B cell (primary cell): ENCODE measurements at regions not wholly inside any gene's neighbourhood (a gene's known extent, or its start where the extent isn't known, plus 50 kb on each side); places are given as distances from the start of the nearest gene placed in this dataset.

Source experiments
- ATAC-seq: fragments of 200-7000 bp; cut with Tn5 transposase; one replicate; pipeline ENCODE4 v1.10.0; 2021; ENCODE audit warnings: low read depth, mild to moderate bottlenecking, moderate number of reproducible peaks, moderate library complexity
- CTCF ChIA-PET: fragments of 350-600 bp; sonication (Branson Sonifier 250); formaldehyde crosslinking; loops from one replicate; lab custom pipeline; 2021; ENCODE audit warnings: antibody characterized with exemption, inconsistent platforms; lab: Charles Lee
- POLR2A ChIA-PET: fragments of 350-600 bp; sonication (Branson Sonifier 250); formaldehyde crosslinking; loops from one replicate; lab custom pipeline; 2021; ENCODE audit warnings: antibody characterized with exemption; lab: Charles Lee
- DNase-seq: peaks from one replicate; pipeline ENCODE4 v3.0.0; 2013
- H2AFZ ChIP-seq: 2 replicates; pipeline ENCODE4 v1.6.1; 2012; ENCODE audit warnings: mild to moderate bottlenecking, low read depth, low read length; ENCODE audit not compliant: insufficient read depth, poor library complexity, severe bottlenecking
- H3K27ac ChIP-seq, 2 donors: 1 replicate in 1 of 2; 2 replicates in 1 of 2; pipeline ENCODE4 v1.5.1; 2012 to 2013; ENCODE audit warnings: low read length in 2 of 2, mild to moderate bottlenecking in 2 of 2, moderate library complexity in 1 of 2
- H3K27me3 ChIP-seq, 4 experiments: fragments of 200-600 bp in 1 of 4; sonication (generic) in 1 of 4; replicated peaks in 1 of 4; 1 replicate in 2 of 4; 2 replicates in 2 of 4; pipeline versions ENCODE4 v1.6.1 to v1.7.0; 2013 to 2016; ENCODE audit warnings: low read length in 3 of 4, mild to moderate bottlenecking in 2 of 4, mixed read lengths in 1 of 4, moderate library complexity in 1 of 4; ENCODE audit not compliant: insufficient read depth in 4 of 4, control insufficient read depth in 3 of 4; ENCODE audit errors: control extremely low read depth in 1 of 4
- H3K36me3 ChIP-seq, 2 experiments: replicated peaks in 1 of 2; 1 replicate in 1 of 2; 2 replicates in 1 of 2; pipeline versions ENCODE4 v1.6.1 to v1.7.1; 2013; ENCODE audit warnings: low read length in 1 of 2; ENCODE audit not compliant: insufficient read depth in 2 of 2, control insufficient read depth in 1 of 2; ENCODE audit errors: control extremely low read depth in 1 of 2, extremely low read depth in 1 of 2
- H3K4me1 ChIP-seq, 2 donors: fragments of 200-600 bp in 1 of 2; sonication (generic) in 1 of 2; 1 replicate in 1 of 2; 2 replicates in 1 of 2; pipeline versions ENCODE4 v1.5.1 to v1.6.1; 2013 to 2017; ENCODE audit warnings: low read length in 2 of 2; ENCODE audit not compliant: control insufficient read depth in 2 of 2, insufficient read depth in 2 of 2
- H3K4me2 ChIP-seq: replicated peaks from 2 replicates; pipeline ENCODE3; 2012; ENCODE audit warnings: mild to moderate bottlenecking, low read depth, low read length; ENCODE audit not compliant: poor library complexity, severe bottlenecking
- H3K4me3 ChIP-seq, 5 experiments: fragments of 200-600 bp in 1 of 5; sonication (generic) in 1 of 5; 1 replicate in 3 of 5; 2 replicates in 2 of 5; pipeline versions ENCODE4 v1.5.1 to v1.7.0; 2011 to 2016; ENCODE audit warnings: low read length in 4 of 5, mild to moderate bottlenecking in 4 of 5, low read depth in 2 of 5, control low read depth in 1 of 5, moderate library complexity in 1 of 5; ENCODE audit not compliant: insufficient read depth in 1 of 5; ENCODE audit errors: control extremely low read depth in 1 of 5, extremely low read depth in 1 of 5
- H3K79me2 ChIP-seq: fragments of 200-600 bp; sonication (generic); one replicate; pipeline ENCODE4 v1.6.0; 2016; ENCODE audit warnings: low read length; ENCODE audit not compliant: control insufficient read depth, insufficient read depth
- H3K9ac ChIP-seq: fragments of 200-600 bp; sonication (generic); 2 replicates; pipeline ENCODE4 v1.6.1; 2017; ENCODE audit warnings: mild to moderate bottlenecking, low read length, moderate library complexity
- H3K9me3 ChIP-seq, 3 donors: one replicate each; pipeline versions ENCODE4 v1.6.1 to v1.7.1; 2013; ENCODE audit warnings: low read length in 2 of 3; ENCODE audit not compliant: control insufficient read depth in 2 of 3, insufficient read depth in 1 of 3; ENCODE audit errors: control extremely low read depth in 1 of 3
- H4K20me1 ChIP-seq: 2 replicates; pipeline ENCODE4 v1.6.0; 2012; ENCODE audit warnings: mild to moderate bottlenecking, low read length; ENCODE audit not compliant: insufficient read depth, control insufficient read depth, poor library complexity, severe bottlenecking
- H3K27ac Mint-ChIP-seq: one replicate; pipeline ENCODE4 v1.8.0; 2021; ENCODE audit warnings: mixed read lengths
- H3K27me3 Mint-ChIP-seq: one replicate; pipeline ENCODE4 v1.8.0; 2021; ENCODE audit warnings: mixed read lengths
- H3K4me1 Mint-ChIP-seq: one replicate; pipeline ENCODE4 v1.8.0; 2021; ENCODE audit warnings: mixed read lengths
- H3K4me3 Mint-ChIP-seq: one replicate; pipeline ENCODE4 v1.8.0; 2021; ENCODE audit warnings: mixed read lengths
- H3K9me3 Mint-ChIP-seq: one replicate; pipeline ENCODE4 v1.8.0; 2022; ENCODE audit warnings: mixed read lengths; ENCODE audit not compliant: insufficient read depth
- EZH2 ChIP-seq: IDR thresholded peaks from 2 replicates; pipeline ENCODE4 v1.6.1; 2012; ENCODE audit warnings: borderline replicate concordance, low read depth, mild to moderate bottlenecking, moderate library complexity, low read length; ENCODE audit not compliant: insufficient read depth, poor library complexity, severe bottlenecking
- WGBS: methylation state at CpG from one replicate; pipeline ENCODE4 v1.1.5; 2013; ENCODE audit warnings: missing lambda C conversion rate; ENCODE audit not compliant: insufficient coverage; 5-methylcytosine and 5-hydroxymethylcytosine counted together
- intact Hi-C: fragments of 100-400 bp; cut with micrococcal nuclease; formaldehyde crosslinking; loops from one replicate; pipeline ENCODE4 v1.10.0; 2022
- TF ChIP-seq, protein P1 (sequence below): fragments of 200-600 bp; IDR thresholded peaks from one replicate; pipeline ENCODE4 v1.8.0; 2022; ENCODE audit warnings: antibody characterized with exemption, mild to moderate bottlenecking

DNA sequence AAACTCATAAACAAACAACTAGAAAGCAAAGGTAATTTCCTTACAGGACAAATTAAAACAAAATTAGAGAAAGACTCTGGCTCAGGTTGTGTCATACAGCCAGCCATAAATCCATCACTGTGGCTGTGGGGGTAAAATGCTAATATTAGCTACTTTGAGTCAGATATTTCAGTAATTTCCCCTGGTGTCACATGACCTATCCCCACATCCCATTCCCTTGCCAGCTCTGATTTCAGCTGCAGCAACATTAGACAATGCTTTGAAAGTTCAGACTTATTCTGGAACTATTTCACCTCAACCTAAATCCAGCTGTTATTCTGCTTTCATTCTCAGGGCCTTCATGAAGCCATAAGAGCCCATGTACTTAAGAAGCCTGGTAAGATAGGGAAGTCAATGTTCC is 55.3 kb downstream of the RPL10L start:
- DNase-seq (no peak), ATAC-seq (no peak)
- Histone ChIP-seq H3K4me2 (no peak overlapping the region), H3K9me3 (no peaks in the 10 kb centered on the region), H2AFZ (no peak overlapping the region), H3K79me2 (no peaks in the 10 kb centered on the region), H4K20me1 (no peaks in the 10 kb centered on the region), H3K4me3 (no peak overlapping the region), H3K36me3 (no peaks in the 10 kb centered on the region), H3K27ac (no peak overlapping the region), H3K9ac (no peak overlapping the region), H3K27me3 (no peaks in the 10 kb centered on the region), H3K4me1 (no peaks in the 10 kb centered on the region)
- POLR2A ChIA-PET: no interaction called here
- H3K9me3 Mint-ChIP-seq: peaks cover 2% of the 10 kb centered on the region
- H3K27me3 Mint-ChIP-seq: no peaks in the 10 kb centered on the region
- no peaks in the 10 kb centered on the region for H3K4me1 Mint-ChIP-seq
- intact Hi-C loops: no loop called here
- TF ChIP-seq, protein P1, sequence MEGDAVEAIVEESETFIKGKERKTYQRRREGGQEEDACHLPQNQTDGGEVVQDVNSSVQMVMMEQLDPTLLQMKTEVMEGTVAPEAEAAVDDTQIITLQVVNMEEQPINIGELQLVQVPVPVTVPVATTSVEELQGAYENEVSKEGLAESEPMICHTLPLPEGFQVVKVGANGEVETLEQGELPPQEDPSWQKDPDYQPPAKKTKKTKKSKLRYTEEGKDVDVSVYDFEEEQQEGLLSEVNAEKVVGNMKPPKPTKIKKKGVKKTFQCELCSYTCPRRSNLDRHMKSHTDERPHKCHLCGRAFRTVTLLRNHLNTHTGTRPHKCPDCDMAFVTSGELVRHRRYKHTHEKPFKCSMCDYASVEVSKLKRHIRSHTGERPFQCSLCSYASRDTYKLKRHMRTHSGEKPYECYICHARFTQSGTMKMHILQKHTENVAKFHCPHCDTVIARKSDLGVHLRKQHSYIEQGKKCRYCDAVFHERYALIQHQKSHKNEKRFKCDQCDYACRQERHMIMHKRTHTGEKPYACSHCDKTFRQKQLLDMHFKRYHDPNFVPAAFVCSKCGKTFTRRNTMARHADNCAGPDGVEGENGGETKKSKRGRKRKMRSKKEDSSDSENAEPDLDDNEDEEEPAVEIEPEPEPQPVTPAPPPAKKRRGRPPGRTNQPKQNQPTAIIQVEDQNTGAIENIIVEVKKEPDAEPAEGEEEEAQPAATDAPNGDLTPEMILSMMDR: no peak
- no peak for TF ChIP-seq EZH2
- H3K27ac Mint-ChIP-seq: no peak overlapping the region
- CTCF ChIA-PET: no interaction called here
- H3K4me3 Mint-ChIP-seq: no peak overlapping the region

DNA sequence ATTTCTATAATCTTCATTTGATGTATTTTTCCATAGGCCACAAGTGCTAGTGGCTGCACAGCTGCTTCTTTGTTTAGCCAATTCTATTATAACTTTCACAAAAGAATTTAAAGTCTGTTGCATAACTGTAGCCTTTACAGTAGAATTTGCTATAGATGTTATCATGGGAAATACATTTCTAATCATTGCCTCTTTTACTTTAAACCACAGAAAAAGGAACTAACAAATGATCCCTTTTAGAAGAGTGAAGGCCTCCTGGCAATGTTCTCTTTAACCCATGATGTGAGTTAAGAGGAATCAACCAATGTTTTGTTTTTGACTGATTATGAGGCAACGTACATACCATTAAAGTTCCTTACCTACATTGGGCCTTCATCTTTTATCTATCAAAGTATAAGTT is 68.8 kb downstream of the RPL10L start:
- WGBS: no CpG with 5 or more reads among the region's 1 CpG
- POLR2A ChIA-PET: no interaction called here
- Mint-ChIP-seq H3K4me1 (no peaks in the 10 kb centered on the region), H3K27ac (no peak overlapping the region), H3K4me3 (no peak overlapping the region), H3K27me3 (no peaks in the 10 kb centered on the region), H3K9me3 (no peaks in the 10 kb centered on the region)
- Histone ChIP-seq H3K4me3 (no peak overlapping the region), H3K27me3 (no peaks in the 10 kb centered on the region), H3K79me2 (no peaks in the 10 kb centered on the region), H2AFZ (no peak overlapping the region), H3K9ac (no peak overlapping the region), H3K36me3 (no peaks in the 10 kb centered on the region), H3K27ac (no peak overlapping the region), H3K4me1 (no peaks in the 10 kb centered on the region), H3K9me3 (no peaks in the 10 kb centered on the region), H3K4me2 (no peak overlapping the region), H4K20me1 (no peaks in the 10 kb centered on the region)
- intact Hi-C loops: no loop called here
- no peak for ATAC-seq
- CTCF ChIA-PET: no interaction called here
- DNase-seq: no peak
- TF ChIP-seq EZH2: no peak
- TF ChIP-seq, protein P1: no peak
